Heart left ventricle (tissue), 16 donors: ENCODE measurements at regions not wholly inside any gene's neighbourhood (a gene's known extent, or its start where the extent isn't known, plus 50 kb on each side); places are given as distances from the start of the nearest gene placed in this dataset.

Source experiments
- ATAC-seq, 4 donors: fragments of 200-7000 bp; cut with Tn5 transposase; one replicate each; pipeline ENCODE4 v1.9.1; 2020 to 2022; ENCODE audit warnings: moderate library complexity in 4 of 4, mild to moderate bottlenecking in 3 of 4, moderate number of reproducible peaks in 1 of 4
- DNase-seq, 5 donors: peaks; one replicate each; pipeline ENCODE4 v3.0.0-alpha.2; 2020
- H3K27ac ChIP-seq, 12 donors: fragments of 200-600 bp; sonication (generic) in 4 of 12; one replicate each; pipeline versions ENCODE4 v1.5.0 to v1.8.0; 2016 to 2022; ENCODE audit warnings: mild to moderate bottlenecking in 2 of 12
- H3K27me3 ChIP-seq, 9 donors: fragments of 200-600 bp; sonication (generic) in 2 of 9; one replicate each; pipeline versions ENCODE4 v1.5.1 to v1.8.0; 2016 to 2022; ENCODE audit warnings: mild to moderate bottlenecking in 3 of 9
- H3K36me3 ChIP-seq, 9 donors: fragments of 200-600 bp; sonication (generic) in 2 of 9; one replicate each; pipeline versions ENCODE4 v1.5.0 to v1.8.0; 2018 to 2022; ENCODE audit warnings: mild to moderate bottlenecking in 2 of 9
- H3K4me1 ChIP-seq, 12 donors: fragments of 200-600 bp; sonication (generic) in 4 of 12; one replicate each; pipeline versions ENCODE4 v1.5.0 to v1.8.0; 2016 to 2022; ENCODE audit warnings: mild to moderate bottlenecking in 3 of 12
- H3K4me3 ChIP-seq, 12 donors: fragments of 200-600 bp; sonication (generic) in 4 of 12; one replicate each; pipeline versions ENCODE4 v1.5.0 to v1.8.0; 2017 to 2022; ENCODE audit warnings: mild to moderate bottlenecking in 9 of 12, moderate library complexity in 4 of 12
- H3K9me3 ChIP-seq, 12 donors: fragments of 200-600 bp; sonication (generic) in 4 of 12; one replicate each; pipeline versions ENCODE4 v1.5.0 to v1.8.0; 2016 to 2022; ENCODE audit warnings: mild to moderate bottlenecking in 1 of 12
- POLR2A ChIP-seq, 2 donors: fragments of 450-650 bp; IDR thresholded peaks; one replicate each; pipeline ENCODE4 v1.6.1; 2017; ENCODE audit warnings: antibody characterized with exemption in 2 of 2, mild to moderate bottlenecking in 2 of 2, moderate library complexity in 2 of 2
- WGBS, 4 donors: extraction: QIAGEN DNeasy Blood & Tissue Kit in 2 of 4; methylation state at CpG; one replicate each; pipeline versions ENCODE4 v1.1.5 to v1.1.7; 2013 to 2018; 5-methylcytosine and 5-hydroxymethylcytosine counted together
- intact Hi-C, 10 donors: fragments of 100-400 bp; cut with DNase I; formaldehyde crosslinking; loops; one replicate each; pipeline versions ENCODE4 v1.11.1 to v1.14.2; 2022
- TF ChIP-seq, protein P1 (sequence below), 12 donors: fragments of 200-600 bp; sonication (generic) in 4 of 12; IDR thresholded peaks; one replicate each; pipeline versions ENCODE4 v1.5.0 to v1.8.0; 2018 to 2022; ENCODE audit warnings: antibody characterized with exemption in 12 of 12, mild to moderate bottlenecking in 5 of 12
- donor health status: ischemic (EF 13 %, LVEDD 7.1; RV severe dilation, severe dysfunction).
- donor health status: healthy with polysubstance abuse.
- donor health status: DM: no; HTN: yes; CAD: no.
- donor health status: DM: no; HTN: no; CAD: no.
- donor health status: ischemic (EF 25% LVEDD 6.9; RV normal size, moderate dysfunction).
- donor health status: ischemic (EF 25% LVEDD 5.7; RV mildly dilated, moderate dysfunction).
- donor health status: healthy.
- donor health status: DM: yes; HTN: yes; CAD: no.
- donor health status: ischemic (EF 35%, LVEDD 5.7; RV mildly dilated, moderate dysfunction).
- donor health status: nonischemic (EF 11% LVEDD 7.7; RV severe dilation, severe dysfunction).
- donor health status: DM: yes; HTN: yes; CAD: no.
- donor health status: PGD.
- donor health status: ischemic (EF 29% LVEDD 5.4; RV normal size, mild dysfunction).
- donor health status: nonischemic (EF 23%, LVEDD 6.1; RV moderate dilation, normal function).

- Histone ChIP-seq H3K4me3 (no peak overlapping the region), H3K9me3 (peaks cover 0 to 8% (median 0%) of the 10 kb centered on the region in 12 donors), H3K4me1 (no peaks in the 10 kb centered on the region), H3K27me3 (no peaks in the 10 kb centered on the region), H3K36me3 (no peaks in the 10 kb centered on the region), H3K27ac (no peak overlapping the region)
- intact Hi-C loops: no loop called here
- ATAC-seq (no peak), DNase-seq (no peak)
- WGBS, 4 donors: 80 to 83% (median 81%) methylated on average over 5 of the region's 5 CpGs
- no peak for TF ChIP-seq POLR2A (IDR thresholded peaks at IDR 0.05)
- TF ChIP-seq, protein P1, sequence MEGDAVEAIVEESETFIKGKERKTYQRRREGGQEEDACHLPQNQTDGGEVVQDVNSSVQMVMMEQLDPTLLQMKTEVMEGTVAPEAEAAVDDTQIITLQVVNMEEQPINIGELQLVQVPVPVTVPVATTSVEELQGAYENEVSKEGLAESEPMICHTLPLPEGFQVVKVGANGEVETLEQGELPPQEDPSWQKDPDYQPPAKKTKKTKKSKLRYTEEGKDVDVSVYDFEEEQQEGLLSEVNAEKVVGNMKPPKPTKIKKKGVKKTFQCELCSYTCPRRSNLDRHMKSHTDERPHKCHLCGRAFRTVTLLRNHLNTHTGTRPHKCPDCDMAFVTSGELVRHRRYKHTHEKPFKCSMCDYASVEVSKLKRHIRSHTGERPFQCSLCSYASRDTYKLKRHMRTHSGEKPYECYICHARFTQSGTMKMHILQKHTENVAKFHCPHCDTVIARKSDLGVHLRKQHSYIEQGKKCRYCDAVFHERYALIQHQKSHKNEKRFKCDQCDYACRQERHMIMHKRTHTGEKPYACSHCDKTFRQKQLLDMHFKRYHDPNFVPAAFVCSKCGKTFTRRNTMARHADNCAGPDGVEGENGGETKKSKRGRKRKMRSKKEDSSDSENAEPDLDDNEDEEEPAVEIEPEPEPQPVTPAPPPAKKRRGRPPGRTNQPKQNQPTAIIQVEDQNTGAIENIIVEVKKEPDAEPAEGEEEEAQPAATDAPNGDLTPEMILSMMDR (IDR thresholded peaks at IDR 0.05): no peak
These were observed 63.3 kb downstream of the NOG start for GRCh38 chr17:56656701-56657327.

- intact Hi-C loops: no loop called here
- 92 to 95% (median 94%) methylated on average over 5 of the region's 5 CpGs for WGBS, 4 donors
- no peak overlapping the region for H3K4me3 ChIP-seq
These were observed 65.1 kb downstream of the NOG start for GRCh38 chr17:56658648-56659047.

DNA sequence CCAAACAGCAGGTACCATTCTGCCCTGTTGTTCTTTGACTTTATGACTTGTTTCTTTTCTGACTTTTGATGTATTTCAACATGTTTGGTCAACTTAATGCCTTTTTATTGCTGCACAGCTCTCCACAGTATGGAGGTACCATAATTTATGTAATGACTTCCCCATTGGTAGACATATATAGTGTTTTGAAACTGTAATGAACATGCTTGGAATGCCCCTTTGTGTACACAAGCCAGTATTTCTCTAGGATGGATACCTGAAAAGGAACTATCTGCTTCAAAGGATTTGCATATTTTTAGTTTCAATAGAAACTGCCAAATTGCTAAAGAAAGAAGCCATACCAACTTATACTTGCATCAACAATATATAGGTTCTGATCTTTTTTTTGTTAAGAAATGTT is 66.1 kb downstream of the NOG start:
- no peak for ATAC-seq
- no peaks in the 10 kb centered on the region for H3K36me3 ChIP-seq
- intact Hi-C loops: no loop called here

More at GRCh38 chr17:56658648-56659047, 65.1 kb downstream of the NOG start:
- H3K27me3 ChIP-seq: peaks cover 0 to 1% (median 0%) of the 10 kb centered on the region in 9 donors
- H3K9me3 ChIP-seq: peaks cover 0 to 6% (median 0%) of the 10 kb centered on the region in 12 donors
- no peak for DNase-seq
- H3K36me3 ChIP-seq: no peaks in the 10 kb centered on the region
- no peak for ATAC-seq
- H3K4me1 ChIP-seq: no peaks in the 10 kb centered on the region
- TF ChIP-seq POLR2A (IDR thresholded peaks at IDR 0.05): no peak
- TF ChIP-seq, protein P1 (IDR thresholded peaks at IDR 0.05): no peak
- no peak overlapping the region for H3K27ac ChIP-seq

DNA sequence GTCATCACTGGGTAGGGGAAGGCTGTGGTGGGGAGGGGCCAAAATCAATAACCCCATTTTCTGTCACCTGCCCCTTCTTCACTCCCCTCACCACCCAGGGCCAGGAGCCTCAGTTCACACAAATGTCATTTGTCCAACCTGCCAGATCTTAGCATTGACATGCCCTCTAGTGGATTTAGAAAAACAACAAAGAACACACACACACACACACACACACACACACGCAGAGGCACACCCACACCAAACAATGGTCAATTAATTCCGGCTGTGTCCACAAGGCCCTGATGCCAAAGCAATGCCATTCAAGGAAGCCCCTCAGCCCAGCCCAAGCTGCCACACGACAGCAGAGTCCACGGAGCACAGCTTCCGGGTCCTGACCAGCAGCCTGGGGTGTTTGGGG is 68.4 kb downstream of the NOG start:
- no peak overlapping the region for H3K27ac ChIP-seq
- H3K27me3 ChIP-seq: peaks cover 0 to 18% (median 0%) of the 10 kb centered on the region in 9 donors
- no peak for DNase-seq
- H3K9me3 ChIP-seq: no peaks in the 10 kb centered on the region
- WGBS, 4 donors: 44 to 79% (median 73%) methylated on average over 3 to 5 of the region's 5 CpGs
- TF ChIP-seq, protein P1 (IDR thresholded peaks at IDR 0.05): no peak
- no peak for TF ChIP-seq POLR2A (IDR thresholded peaks at IDR 0.05)
- no peaks in the 10 kb centered on the region for H3K36me3 ChIP-seq
- no peak for ATAC-seq
- no peaks in the 10 kb centered on the region for H3K4me1 ChIP-seq
- no peak overlapping the region for H3K4me3 ChIP-seq
- intact Hi-C loops: no loop called here

More for the DNA sequence above, 66.1 kb downstream of the NOG start:
- Histone ChIP-seq H3K27ac (no peak overlapping the region), H3K4me3 (no peak overlapping the region), H3K4me1 (no peaks in the 10 kb centered on the region), H3K9me3 (peaks cover 0 to 6% (median 0%) of the 10 kb centered on the region in 12 donors), H3K27me3 (peaks cover 0 to 9% (median 0%) of the 10 kb centered on the region in 9 donors)
- no peak for TF ChIP-seq POLR2A (IDR thresholded peaks at IDR 0.05)
- TF ChIP-seq, protein P1 (IDR thresholded peaks at IDR 0.05): no peak
- no peak for DNase-seq
